K562 (cell line): ENCODE measurements at regions not wholly inside any gene's neighbourhood (a gene's known extent, or its start where the extent isn't known, plus 50 kb on each side); places are given as distances from the start of the nearest gene placed in this dataset.

Experiments used
- BMI1 ChIP-seq: fragments of 150-350 bp; IDR thresholded peaks from 2 replicates; pipeline ENCODE4 v1.6.1; 2014; ENCODE audit warnings: low read length
- BRF1 ChIP-seq: IDR thresholded peaks from 3 replicates; pipeline ENCODE4 v1.6.1; 2011; ENCODE audit warnings: borderline replicate concordance, mild to moderate bottlenecking; ENCODE audit not compliant: insufficient read length; ENCODE audit errors: extremely low read depth
- CAMTA2 ChIP-seq: fragments of 250-450 bp; sonication (Bioruptor Pico); conservative IDR thresholded peaks from 2 replicates; pipeline ENCODE4 v1.5.1; 2022
- POLR2A ChIP-seq: fragments of 450-650 bp; conservative IDR thresholded peaks from 2 replicates; pipeline ENCODE4 v1.6.1; 2016
- POLR2AphosphoS5 ChIP-seq: IDR thresholded peaks from 2 replicates; pipeline ENCODE4 v1.6.1; 2011; ENCODE audit warnings: mild to moderate bottlenecking, low read depth, low read length, moderate library complexity; ENCODE audit not compliant: control insufficient read depth, insufficient read depth
- POLR2B ChIP-seq: fragments of 450-650 bp; IDR thresholded peaks from 2 replicates; pipeline ENCODE4 v1.6.1; 2018; ENCODE audit warnings: low read depth; ENCODE audit not compliant: partially characterized antibody
- PREB ChIP-seq: sonication (generic); formaldehyde crosslinking; IDR thresholded peaks from 2 replicates; pipeline ENCODE4 v1.8.1; 2023; ENCODE audit warnings: mild to moderate bottlenecking, missing genetic modification reagents
- TCF7L2 ChIP-seq: fragments of 150-350 bp; IDR thresholded peaks from 2 replicates; pipeline ENCODE4 v1.6.1; 2016; ENCODE audit warnings: low read depth, mild to moderate bottlenecking, low read length, moderate library complexity
- TF ChIP-seq, protein P1 (sequence below), 3 experiments: IDR thresholded peaks in 2 of 3; conservative IDR thresholded peaks in 1 of 3; 2 replicates each; pipeline ENCODE4 v1.5.1; 2011 to 2012; ENCODE audit warnings: low read length in 3 of 3, mild to moderate bottlenecking in 3 of 3, control low read depth in 2 of 3, improper control_type of control experiment in 1 of 3, inconsistent platforms in 1 of 3, low read depth in 1 of 3, mixed read lengths in 1 of 3, moderate library complexity in 1 of 3; ENCODE audit not compliant: insufficient read depth in 2 of 3

DNA sequence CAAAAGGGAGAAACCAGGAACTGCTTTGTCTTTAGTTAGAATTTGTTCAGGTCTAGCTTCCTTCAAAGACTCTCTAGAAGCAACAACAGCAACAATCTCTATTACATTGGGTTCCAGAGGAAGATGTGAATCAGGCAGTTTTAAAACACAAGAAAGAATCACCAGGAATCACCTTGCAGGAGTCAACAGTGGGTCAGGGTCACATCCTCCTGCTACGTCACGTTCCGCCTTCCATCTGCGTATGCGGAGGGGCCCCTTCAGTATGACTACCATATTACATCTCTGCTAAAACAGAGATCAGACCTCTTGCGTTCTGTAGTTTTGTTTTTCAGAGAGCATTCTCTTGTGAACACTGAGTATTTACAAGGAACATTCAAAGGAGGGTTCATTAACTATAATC lies 147.8 kb upstream of the STARD13 start:
- TF ChIP-seq CAMTA2 (CRISPR knock-in tag) (no peak), BRF1 (no peak), BMI1 (no peak), PREB (CRISPR knock-in tag) (no peak), TCF7L2 (no peak), POLR2AphosphoS5 (no peak), POLR2B (no peak), POLR2A (no peak)
- TF ChIP-seq, protein P1, sequence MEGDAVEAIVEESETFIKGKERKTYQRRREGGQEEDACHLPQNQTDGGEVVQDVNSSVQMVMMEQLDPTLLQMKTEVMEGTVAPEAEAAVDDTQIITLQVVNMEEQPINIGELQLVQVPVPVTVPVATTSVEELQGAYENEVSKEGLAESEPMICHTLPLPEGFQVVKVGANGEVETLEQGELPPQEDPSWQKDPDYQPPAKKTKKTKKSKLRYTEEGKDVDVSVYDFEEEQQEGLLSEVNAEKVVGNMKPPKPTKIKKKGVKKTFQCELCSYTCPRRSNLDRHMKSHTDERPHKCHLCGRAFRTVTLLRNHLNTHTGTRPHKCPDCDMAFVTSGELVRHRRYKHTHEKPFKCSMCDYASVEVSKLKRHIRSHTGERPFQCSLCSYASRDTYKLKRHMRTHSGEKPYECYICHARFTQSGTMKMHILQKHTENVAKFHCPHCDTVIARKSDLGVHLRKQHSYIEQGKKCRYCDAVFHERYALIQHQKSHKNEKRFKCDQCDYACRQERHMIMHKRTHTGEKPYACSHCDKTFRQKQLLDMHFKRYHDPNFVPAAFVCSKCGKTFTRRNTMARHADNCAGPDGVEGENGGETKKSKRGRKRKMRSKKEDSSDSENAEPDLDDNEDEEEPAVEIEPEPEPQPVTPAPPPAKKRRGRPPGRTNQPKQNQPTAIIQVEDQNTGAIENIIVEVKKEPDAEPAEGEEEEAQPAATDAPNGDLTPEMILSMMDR (IDR thresholded peaks at IDR 0.05 in 2 of 3, conservative IDR thresholded peaks at IDR 0.05 in 1 of 3; ENCODE audit: insufficient read depth in 2 of 3, low read depth in 1 of 3, low read length in 3 of 3): no peak
